ENCODE measurements at regions not wholly inside any gene's neighbourhood (a gene's known extent, or its start where the extent isn't known, plus 50 kb on each side); places are given as distances from the start of the nearest gene placed in this dataset.

DNA sequence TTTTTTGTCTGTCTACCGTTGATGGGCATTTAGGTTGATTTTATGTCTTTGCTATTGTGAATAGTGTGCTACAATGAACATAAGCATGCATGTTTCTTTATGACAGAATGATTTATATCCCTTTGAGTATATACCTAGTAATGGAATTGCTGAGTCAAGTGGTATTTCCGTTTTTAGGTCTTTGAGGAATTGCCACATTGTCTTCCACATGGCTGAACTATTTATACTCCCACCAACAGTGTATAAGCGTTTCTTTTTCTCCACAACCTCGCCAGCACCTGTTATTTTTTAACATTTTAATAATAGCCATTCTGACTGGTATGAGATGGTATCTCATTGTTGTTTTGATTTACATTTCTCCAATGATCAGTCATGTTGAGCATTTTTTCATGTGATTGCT is 89.6 kb upstream of the GALNT15 start:
- H3K36me3 Mint-ChIP-seq (ENCODE audit: low read depth) = peaks cover 2% of the 10 kb centered on the region
- H3K9me3 Mint-ChIP-seq = peaks cover 22% of the 10 kb centered on the region
- no peak overlapping the region for H3K4me3 Mint-ChIP-seq
- H3K27me3 Mint-ChIP-seq (ENCODE audit: low read depth) = no peaks in the 10 kb centered on the region
- H3K27ac Mint-ChIP-seq = no peak overlapping the region
- DNase-seq = no peak
- CTCF ChIA-PET = no interaction called here
- H3K4me1 Mint-ChIP-seq (ENCODE audit: low read depth) = no peaks in the 10 kb centered on the region
- intact Hi-C loops (cut with micrococcal nuclease) = no loop called here

DNA sequence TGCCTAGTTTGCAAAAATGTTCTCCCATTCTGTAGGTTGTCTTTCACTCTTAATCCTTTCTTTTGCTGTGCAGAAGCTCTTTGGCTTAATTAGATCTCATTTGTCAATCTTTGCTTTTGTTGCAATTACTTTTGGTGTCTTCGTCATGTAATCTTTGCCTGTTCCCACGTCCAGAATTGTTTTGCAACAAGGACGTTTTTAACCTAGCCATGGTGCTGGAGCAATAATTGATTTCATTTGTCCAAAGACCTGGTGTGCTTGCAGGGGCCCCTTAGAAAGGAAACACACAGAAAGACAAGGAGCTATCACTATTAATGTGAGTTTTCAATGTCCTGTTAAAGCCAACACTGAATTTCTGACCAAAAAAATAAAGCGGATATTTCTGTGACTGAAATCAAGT is 89.1 kb upstream of the GALNT15 start:
- Mint-ChIP-seq H3K27me3 (ENCODE audit: low read depth) (no peaks in the 10 kb centered on the region), H3K36me3 (ENCODE audit: low read depth) (peaks cover 2% of the 10 kb centered on the region), H3K27ac (no peak overlapping the region), H3K9me3 (peaks cover 22% of the 10 kb centered on the region), H3K4me3 (no peak overlapping the region), H3K4me1 (ENCODE audit: low read depth) (no peaks in the 10 kb centered on the region)
- CTCF ChIA-PET = no interaction called here
- intact Hi-C loops (cut with micrococcal nuclease) = no loop called here
- no peak for DNase-seq

DNA sequence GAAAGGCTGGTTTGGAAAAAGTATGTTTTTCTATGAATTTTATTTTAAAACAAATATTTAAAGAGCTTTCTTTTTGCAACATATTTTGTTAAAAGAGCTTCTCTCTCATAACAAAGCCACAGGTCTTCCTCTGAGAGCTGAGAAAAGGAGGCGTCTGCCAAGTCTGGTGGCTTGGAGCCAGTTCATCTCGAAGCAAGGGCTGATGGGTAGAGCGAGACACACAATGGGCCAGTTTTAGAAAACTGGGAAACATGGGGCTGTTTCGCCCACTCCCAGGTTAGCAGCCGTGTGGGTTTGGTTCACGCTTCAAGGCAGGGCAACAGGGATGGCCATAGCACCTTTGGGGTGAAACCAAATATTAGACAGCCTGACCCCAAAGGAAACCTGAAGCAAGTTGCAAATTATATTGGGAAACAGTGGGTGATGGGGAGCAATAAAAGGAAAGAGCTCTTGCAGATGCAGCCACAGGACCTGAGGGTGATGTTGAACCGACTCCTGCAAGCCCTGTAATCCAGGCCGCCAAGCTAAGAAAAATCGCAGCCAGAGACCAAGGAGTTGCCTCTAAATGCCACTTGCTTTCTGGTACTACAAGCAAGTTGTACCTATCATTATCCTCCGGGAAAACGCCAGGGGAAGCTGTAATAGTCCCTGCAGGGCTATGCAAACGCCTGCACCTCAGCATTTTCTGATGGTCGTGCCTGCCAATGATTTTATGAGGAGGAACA is 88.4 kb upstream of the GALNT15 start:
- DNase-seq = no peak
- CTCF ChIA-PET = no interaction called here
- Mint-ChIP-seq H3K27me3 (ENCODE audit: low read depth) (no peaks in the 10 kb centered on the region), H3K36me3 (ENCODE audit: low read depth) (no peaks in the 10 kb centered on the region), H3K9me3 (peaks cover 16% of the 10 kb centered on the region), H3K27ac (no peak overlapping the region), H3K4me3 (no peak overlapping the region), H3K4me1 (ENCODE audit: low read depth) (no peaks in the 10 kb centered on the region)
- intact Hi-C loops (cut with micrococcal nuclease) = no loop called here

GRCh38 chr3:16086690-16087089 is 87.8 kb upstream of the GALNT15 start:
- H3K27ac Mint-ChIP-seq = no peak overlapping the region
- no peak overlapping the region for H3K4me3 Mint-ChIP-seq
- H3K9me3 Mint-ChIP-seq = peaks cover 11% of the 10 kb centered on the region
- H3K36me3 Mint-ChIP-seq (ENCODE audit: low read depth) = no peaks in the 10 kb centered on the region
- H3K27me3 Mint-ChIP-seq (ENCODE audit: low read depth) = peaks cover 2% of the 10 kb centered on the region
- CTCF ChIA-PET = no interaction called here
- H3K4me1 Mint-ChIP-seq (ENCODE audit: low read depth) = no peaks in the 10 kb centered on the region
- no peak for DNase-seq
- intact Hi-C loops (cut with micrococcal nuclease) = no loop called here

DNA sequence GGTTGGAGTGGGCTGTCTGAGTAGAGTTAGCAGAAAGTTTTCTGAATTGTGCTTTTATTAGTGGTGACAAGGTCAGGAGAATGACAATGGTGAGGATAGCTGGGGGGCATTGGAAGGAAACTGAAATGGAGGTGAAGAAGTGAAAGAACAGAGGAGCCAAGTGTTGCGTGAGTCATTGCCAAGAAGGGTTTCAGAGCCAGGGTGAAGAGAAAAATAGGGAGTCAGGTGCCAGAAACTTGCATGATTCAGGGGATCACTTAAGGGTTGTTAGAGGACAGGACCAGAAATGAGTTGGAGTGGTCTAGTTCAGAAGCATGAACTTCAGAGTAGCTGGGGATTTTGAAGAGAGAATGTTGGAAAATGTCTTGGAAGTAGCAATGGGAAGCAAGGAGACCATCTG is 86.0 kb upstream of the GALNT15 start:
- Mint-ChIP-seq H3K4me1 (ENCODE audit: low read depth) (no peaks in the 10 kb centered on the region), H3K4me3 (no peak overlapping the region), H3K36me3 (ENCODE audit: low read depth) (no peaks in the 10 kb centered on the region), H3K27ac (no peak overlapping the region), H3K9me3 (no peaks in the 10 kb centered on the region), H3K27me3 (ENCODE audit: low read depth) (peaks cover 2% of the 10 kb centered on the region)
- CTCF ChIA-PET = interaction anchor here (1.1 kb wide), 1 partner anchor 95 kb away, joined by 3 read pairs; no protein-coding TSS in a partner anchor
- intact Hi-C loops (cut with micrococcal nuclease) = no loop called here
- DNase-seq = no peak

DNA sequence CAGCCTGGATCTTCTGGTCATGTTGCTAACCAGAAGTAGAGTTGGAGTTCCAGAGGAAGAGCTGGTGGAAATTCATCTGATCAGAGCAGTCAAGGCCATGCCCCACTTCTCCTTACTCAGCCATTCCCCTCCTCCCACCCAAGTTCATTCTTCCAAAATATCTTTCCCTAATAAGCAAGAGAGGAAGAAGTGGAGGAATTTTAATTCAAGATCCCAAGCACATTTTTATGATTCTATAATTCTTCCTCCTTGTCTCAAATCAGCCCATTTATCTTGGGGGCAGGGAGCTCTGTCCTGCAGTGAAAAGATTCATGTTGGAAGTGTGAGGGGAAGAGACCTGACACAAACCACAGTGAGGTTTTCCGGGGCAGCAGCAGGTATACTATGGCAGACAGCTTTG is 85.0 kb upstream of the GALNT15 start:
- intact Hi-C loops (cut with micrococcal nuclease) = no loop called here
- CTCF ChIA-PET = interaction anchor here (0.7 kb wide), 1 partner anchor 375 kb away, joined by 3 read pairs; no protein-coding TSS in a partner anchor

DNA sequence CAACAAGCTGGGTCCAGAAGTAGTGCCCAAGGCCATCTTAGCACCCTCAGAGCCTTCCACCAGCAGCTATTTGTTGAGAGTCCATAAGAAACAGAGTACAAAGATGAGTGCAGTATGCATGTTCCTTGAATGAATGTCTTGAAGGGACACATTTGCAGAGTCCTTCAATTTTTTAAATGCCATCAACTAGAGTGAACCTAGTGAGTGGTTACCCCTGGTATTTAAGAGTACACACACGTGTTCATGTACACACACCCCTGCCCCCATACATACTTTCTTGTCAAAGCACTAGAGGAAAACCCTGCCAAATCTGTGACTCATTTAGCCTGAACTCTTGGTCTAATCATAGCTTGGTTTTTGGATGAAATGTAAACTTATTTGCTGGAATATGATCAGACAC is 84.5 kb upstream of the GALNT15 start:
- Mint-ChIP-seq H3K36me3 (ENCODE audit: low read depth) (no peaks in the 10 kb centered on the region), H3K9me3 (no peaks in the 10 kb centered on the region), H3K4me1 (ENCODE audit: low read depth) (no peaks in the 10 kb centered on the region), H3K27ac (no peak overlapping the region), H3K27me3 (ENCODE audit: low read depth) (peaks cover 2% of the 10 kb centered on the region), H3K4me3 (no peak overlapping the region)
- CTCF ChIA-PET = no interaction called here
- DNase-seq = no peak
- intact Hi-C loops (cut with micrococcal nuclease) = no loop called here

More for the DNA sequence above, 85.0 kb upstream of the GALNT15 start:
- no peaks in the 10 kb centered on the region for H3K4me1 Mint-ChIP-seq (ENCODE audit: low read depth)
- H3K9me3 Mint-ChIP-seq = no peaks in the 10 kb centered on the region
- no peak overlapping the region for H3K4me3 Mint-ChIP-seq
- no peak overlapping the region for H3K27ac Mint-ChIP-seq
- DNase-seq = no peak
- no peaks in the 10 kb centered on the region for H3K36me3 Mint-ChIP-seq (ENCODE audit: low read depth)
- H3K27me3 Mint-ChIP-seq (ENCODE audit: low read depth) = peaks cover 2% of the 10 kb centered on the region

- Mint-ChIP-seq H3K4me3 (no peak overlapping the region), H3K9me3 (no peaks in the 10 kb centered on the region), H3K4me1 (ENCODE audit: low read depth) (no peaks in the 10 kb centered on the region), H3K27me3 (ENCODE audit: low read depth) (peaks cover 2% of the 10 kb centered on the region), H3K36me3 (ENCODE audit: low read depth) (no peaks in the 10 kb centered on the region), H3K27ac (no peak overlapping the region)
- CTCF ChIA-PET = no interaction called here
- intact Hi-C loops (cut with micrococcal nuclease) = no loop called here
- DNase-seq = no peak
Measured at GRCh38 chr3:16090706-16091105, 83.8 kb upstream of the GALNT15 start.

GRCh38 chr3:16092923-16093322 is 81.6 kb upstream of the GALNT15 start:
- Mint-ChIP-seq H3K9me3 (no peaks in the 10 kb centered on the region), H3K36me3 (ENCODE audit: low read depth) (no peaks in the 10 kb centered on the region), H3K27me3 (ENCODE audit: low read depth) (peaks cover 2% of the 10 kb centered on the region), H3K27ac (no peak overlapping the region), H3K4me1 (ENCODE audit: low read depth) (no peaks in the 10 kb centered on the region), H3K4me3 (no peak overlapping the region)
- CTCF ChIA-PET = interaction anchor here (0.7 kb wide), 1 partner anchor 32 kb away, joined by 3 read pairs; no protein-coding TSS in a partner anchor
- DNase-seq = no peak
- intact Hi-C loops (cut with micrococcal nuclease) = no loop called here

DNA sequence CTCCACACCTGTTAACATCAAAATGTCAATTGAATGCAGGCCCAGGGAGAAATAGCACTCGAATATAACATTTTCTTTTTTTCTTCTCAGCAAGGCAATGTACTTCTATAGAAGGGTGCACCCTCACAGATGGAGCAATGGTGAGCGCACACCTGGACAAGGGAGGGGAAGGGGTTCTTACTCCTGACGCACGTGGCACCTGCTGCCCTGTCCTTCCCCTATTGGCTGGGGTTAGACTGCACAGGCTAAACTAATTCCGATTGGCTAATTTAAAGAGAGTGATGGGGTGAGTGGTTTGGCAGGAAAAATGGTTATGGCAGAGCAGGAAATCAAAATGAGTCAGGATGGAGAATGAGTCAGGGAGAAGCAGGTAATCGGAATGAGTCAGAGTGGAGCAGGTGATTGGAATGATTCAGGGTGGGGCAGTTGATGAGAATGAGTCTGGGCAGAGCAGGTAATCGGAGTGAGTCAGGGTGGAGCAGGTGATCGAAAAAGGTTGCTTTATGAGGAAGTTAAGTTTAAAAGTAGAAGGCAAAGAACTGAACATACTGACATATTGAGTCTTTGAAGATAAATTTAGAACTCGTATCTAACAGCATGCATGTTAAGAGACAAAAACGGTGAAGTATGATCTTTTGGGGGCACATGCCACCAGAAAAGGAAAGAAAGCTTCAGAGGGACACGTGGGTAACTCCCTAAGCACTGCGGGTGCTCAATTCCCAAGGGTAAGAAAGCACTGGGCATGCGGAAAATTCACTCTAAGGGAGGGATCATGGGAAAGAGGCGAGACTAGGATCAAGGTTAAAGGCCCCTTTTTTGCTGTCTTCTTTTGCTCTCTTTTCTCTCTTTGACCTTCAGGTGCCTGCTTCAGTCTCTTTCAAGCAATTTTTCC is 72.9 kb upstream of the GALNT15 start:
- H3K27me3 Mint-ChIP-seq (ENCODE audit: low read depth) = peaks cover 12% of the 10 kb centered on the region
- no peaks in the 10 kb centered on the region for H3K36me3 Mint-ChIP-seq (ENCODE audit: low read depth)
- no peaks in the 10 kb centered on the region for H3K9me3 Mint-ChIP-seq
- H3K4me1 Mint-ChIP-seq (ENCODE audit: low read depth) = peaks cover 5% of the 10 kb centered on the region
- CTCF ChIA-PET = no interaction called here
- H3K4me3 Mint-ChIP-seq = no peak overlapping the region
- H3K27ac Mint-ChIP-seq = no peak overlapping the region
- DNase-seq = peak; percentile 46
- intact Hi-C loops (cut with micrococcal nuclease) = no loop called here

GRCh38 chr3:16102187-16102561 is 72.3 kb upstream of the GALNT15 start:
- no peak for DNase-seq
- CTCF ChIA-PET = no interaction called here
- H3K27ac Mint-ChIP-seq = no peak overlapping the region
- H3K36me3 Mint-ChIP-seq (ENCODE audit: low read depth) = no peaks in the 10 kb centered on the region
- no peaks in the 10 kb centered on the region for H3K9me3 Mint-ChIP-seq
- H3K27me3 Mint-ChIP-seq (ENCODE audit: low read depth) = peaks cover 12% of the 10 kb centered on the region
- H3K4me3 Mint-ChIP-seq = no peak overlapping the region
- H3K4me1 Mint-ChIP-seq (ENCODE audit: low read depth) = peaks cover 5% of the 10 kb centered on the region
- intact Hi-C loops (cut with micrococcal nuclease) = no loop called here

DNA sequence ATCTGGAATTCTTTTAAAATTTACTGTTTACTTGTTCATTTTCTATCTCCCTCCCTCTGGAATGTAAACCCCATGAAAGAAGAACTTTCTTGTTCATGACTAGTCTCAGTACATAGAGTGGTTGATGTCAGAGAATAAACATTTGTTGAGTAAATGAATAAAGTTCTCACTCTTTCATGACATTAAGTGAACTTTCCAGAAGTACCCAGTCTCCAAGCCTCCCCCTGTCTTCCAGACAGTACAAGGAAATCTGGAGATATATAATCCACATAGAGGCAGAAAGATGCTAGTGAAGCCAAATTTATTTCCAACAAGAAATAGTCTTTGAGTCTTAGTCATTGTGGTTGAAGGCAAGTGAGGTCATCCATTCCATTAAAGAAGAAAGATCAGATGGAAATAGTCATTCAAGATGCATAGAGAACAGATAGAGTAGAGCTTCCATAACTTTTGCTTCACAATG is 71.5 kb upstream of the GALNT15 start:
- Mint-ChIP-seq H3K9me3 (no peaks in the 10 kb centered on the region), H3K4me3 (no peak overlapping the region), H3K27me3 (ENCODE audit: low read depth) (peaks cover 16% of the 10 kb centered on the region), H3K4me1 (ENCODE audit: low read depth) (peaks cover 5% of the 10 kb centered on the region), H3K27ac (no peak overlapping the region), H3K36me3 (ENCODE audit: low read depth) (no peaks in the 10 kb centered on the region)
- CTCF ChIA-PET = no interaction called here
- intact Hi-C loops (cut with micrococcal nuclease) = no loop called here
- no peak for DNase-seq

- CTCF ChIA-PET = no interaction called here
- peaks cover 16% of the 10 kb centered on the region for H3K27me3 Mint-ChIP-seq (ENCODE audit: low read depth)
- intact Hi-C loops (cut with micrococcal nuclease) = no loop called here
Measured at GRCh38 chr3:16103472-16103871, 71.0 kb upstream of the GALNT15 start.

More at GRCh38 chr3:16103472-16103871, 71.0 kb upstream of the GALNT15 start:
- H3K27ac Mint-ChIP-seq = no peak overlapping the region
- H3K4me3 Mint-ChIP-seq = no peak overlapping the region
- no peaks in the 10 kb centered on the region for H3K9me3 Mint-ChIP-seq
- peaks cover 5% of the 10 kb centered on the region for H3K4me1 Mint-ChIP-seq (ENCODE audit: low read depth)
- no peak for DNase-seq
- no peaks in the 10 kb centered on the region for H3K36me3 Mint-ChIP-seq (ENCODE audit: low read depth)
